MM.1S (cell line): ENCODE measurements at regions not wholly inside any gene's neighbourhood (a gene's known extent, or its start where the extent isn't known, plus 50 kb on each side); places are given as distances from the start of the nearest gene placed in this dataset.

Experiments used
- EZH2 ChIP-seq: fragments of 300-600 bp; sonication (generic); optimal IDR thresholded peaks from 2 replicates; pipeline ENCODE3; 2017; ENCODE audit warnings: low read depth, mild to moderate bottlenecking, antibody characterized with exemption, low read length, mixed read lengths
- EZH2phosphoT487 ChIP-seq: fragments of 300-600 bp; sonication (generic); IDR thresholded peaks from 2 replicates; pipeline ENCODE4 v1.6.1; 2018; ENCODE audit warnings: antibody characterized with exemption, low read length
- TF ChIP-seq, protein P1 (sequence below): fragments of 300-600 bp; sonication (generic); IDR thresholded peaks from 2 replicates; pipeline ENCODE4 v1.5.1; 2016; ENCODE audit warnings: antibody characterized with exemption, low read length, mixed read lengths

GRCh38 chr5:34439601-34440000 lies 216.5 kb upstream of the RAI14 start:
- TF ChIP-seq, protein P1, sequence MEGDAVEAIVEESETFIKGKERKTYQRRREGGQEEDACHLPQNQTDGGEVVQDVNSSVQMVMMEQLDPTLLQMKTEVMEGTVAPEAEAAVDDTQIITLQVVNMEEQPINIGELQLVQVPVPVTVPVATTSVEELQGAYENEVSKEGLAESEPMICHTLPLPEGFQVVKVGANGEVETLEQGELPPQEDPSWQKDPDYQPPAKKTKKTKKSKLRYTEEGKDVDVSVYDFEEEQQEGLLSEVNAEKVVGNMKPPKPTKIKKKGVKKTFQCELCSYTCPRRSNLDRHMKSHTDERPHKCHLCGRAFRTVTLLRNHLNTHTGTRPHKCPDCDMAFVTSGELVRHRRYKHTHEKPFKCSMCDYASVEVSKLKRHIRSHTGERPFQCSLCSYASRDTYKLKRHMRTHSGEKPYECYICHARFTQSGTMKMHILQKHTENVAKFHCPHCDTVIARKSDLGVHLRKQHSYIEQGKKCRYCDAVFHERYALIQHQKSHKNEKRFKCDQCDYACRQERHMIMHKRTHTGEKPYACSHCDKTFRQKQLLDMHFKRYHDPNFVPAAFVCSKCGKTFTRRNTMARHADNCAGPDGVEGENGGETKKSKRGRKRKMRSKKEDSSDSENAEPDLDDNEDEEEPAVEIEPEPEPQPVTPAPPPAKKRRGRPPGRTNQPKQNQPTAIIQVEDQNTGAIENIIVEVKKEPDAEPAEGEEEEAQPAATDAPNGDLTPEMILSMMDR = no peak
- TF ChIP-seq EZH2phosphoT487 (no peak), EZH2 (no peak)
